Hematopoietic multipotent progenitor cell treated with erythropoietin and hydrocortisone succinate and interleukin-3 and kit ligand, for 8 days (in vitro differentiated cells): ENCODE measurements at regions not wholly inside any gene's neighbourhood (a gene's known extent, or its start where the extent isn't known, plus 50 kb on each side); places are given as distances from the start of the nearest gene placed in this dataset.

Experiments
- DNase-seq: peaks from one replicate; pipeline ENCODE4 v3.0.0-alpha.2; 2015

- no peak for DNase-seq
Measured at GRCh38 chr2:29974086-29974485, 52.7 kb upstream of the ALK start.

- DNase-seq: no peak
Measured at GRCh38 chr2:29977284-29977683, 55.9 kb upstream of the ALK start.

GRCh38 chr2:29981402-29981801, 60.0 kb upstream of the ALK start:
- no peak for DNase-seq

- DNase-seq: no peak
Measured at GRCh38 chr2:29983308-29983707, 61.9 kb upstream of the ALK start.

- no peak for DNase-seq
Measured at GRCh38 chr2:29987146-29987545, 65.8 kb upstream of the ALK start.

GRCh38 chr2:29990129-29990528, 68.7 kb upstream of the ALK start:
- no peak for DNase-seq

GRCh38 chr2:29991086-29991485, 69.7 kb upstream of the ALK start:
- DNase-seq: no peak

GRCh38 chr2:29995241-29995640, 73.9 kb upstream of the ALK start:
- DNase-seq: no peak

- no peak for DNase-seq
Measured at GRCh38 chr2:30003128-30003527, 81.7 kb upstream of the ALK start.

- no peak for DNase-seq
Measured at GRCh38 chr2:30022444-30023071, 101.2 kb upstream of the ALK start.

GRCh38 chr2:30024281-30024680, 102.9 kb upstream of the ALK start:
- DNase-seq: no peak

GRCh38 chr2:30026091-30027055, 105.0 kb upstream of the ALK start:
- peak; percentile 5 for DNase-seq

GRCh38 chr2:30029804-30030203, 108.4 kb upstream of the ALK start:
- DNase-seq: no peak

GRCh38 chr2:30030361-30030760, 109.0 kb upstream of the ALK start:
- DNase-seq: no peak

GRCh38 chr2:30031184-30031583, 109.8 kb upstream of the ALK start:
- DNase-seq: no peak

GRCh38 chr2:30034052-30034775, 112.6 kb upstream of the YPEL5 start:
- DNase-seq: no peak

- no peak for DNase-seq
Measured at GRCh38 chr2:30037016-30037415, 109.8 kb upstream of the YPEL5 start.

GRCh38 chr2:30038419-30038818, 108.4 kb upstream of the YPEL5 start:
- no peak for DNase-seq

- no peak for DNase-seq
Measured at GRCh38 chr2:30039101-30039500, 107.7 kb upstream of the YPEL5 start.

GRCh38 chr2:30040147-30040546, 106.7 kb upstream of the YPEL5 start:
- no peak for DNase-seq

GRCh38 chr2:30041884-30042283, 104.9 kb upstream of the YPEL5 start:
- no peak for DNase-seq

GRCh38 chr2:30046396-30046795, 100.4 kb upstream of the YPEL5 start:
- DNase-seq: no peak

- DNase-seq: no peak
Measured at GRCh38 chr2:30046979-30047378, 99.8 kb upstream of the YPEL5 start.
